Epithelial cell of esophagus (primary cell): ENCODE measurements at regions not wholly inside any gene's neighbourhood (a gene's known extent, or its start where the extent isn't known, plus 50 kb on each side); places are given as distances from the start of the nearest gene placed in this dataset.
"Not testable (repeated sequence)": the region's sequence is repeated elsewhere in the genome, so short reads cannot be mapped to it uniquely, and the experiment has no call there.

Experiments used
- DNase-seq: peaks from one replicate; pipeline ENCODE4 v3.0.0; 2010; ENCODE audit warnings: low read depth
- H3K4me3 ChIP-seq: 2 replicates; pipeline ENCODE4 v1.5.1; 2011; ENCODE audit warnings: mild to moderate bottlenecking, low read length, control low read depth
- TF ChIP-seq, protein P1 (sequence below): IDR thresholded peaks from 2 replicates; pipeline ENCODE4 v1.5.1; 2011; ENCODE audit warnings: low read depth, mild to moderate bottlenecking, low read length, control low read depth, inconsistent platforms; ENCODE audit not compliant: insufficient read depth; ENCODE audit errors: missing control alignments

DNA sequence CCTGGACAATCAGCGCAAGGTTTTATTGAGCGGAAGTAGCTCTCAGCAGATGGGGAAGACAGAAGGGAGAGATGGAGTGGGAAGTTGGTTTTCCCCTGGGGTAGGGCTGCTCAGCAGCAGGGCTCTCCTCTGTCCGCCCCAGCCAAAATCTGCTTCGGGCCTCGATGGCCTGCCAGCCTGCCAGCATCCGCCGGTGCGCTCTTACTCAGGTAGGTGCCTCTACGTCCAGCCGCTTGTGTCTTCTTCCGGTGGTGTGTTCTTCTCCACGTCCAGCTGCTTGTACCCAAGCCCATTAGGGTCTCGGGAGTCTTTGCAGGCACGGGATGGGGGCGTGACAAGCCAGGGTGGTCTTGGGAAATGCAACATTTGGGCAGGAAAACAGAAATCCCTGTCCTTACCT, 1340.0 kb upstream of the MAP3K7 start:
- no peak for DNase-seq
- no peak overlapping the region for H3K4me3 ChIP-seq
- TF ChIP-seq, protein P1, sequence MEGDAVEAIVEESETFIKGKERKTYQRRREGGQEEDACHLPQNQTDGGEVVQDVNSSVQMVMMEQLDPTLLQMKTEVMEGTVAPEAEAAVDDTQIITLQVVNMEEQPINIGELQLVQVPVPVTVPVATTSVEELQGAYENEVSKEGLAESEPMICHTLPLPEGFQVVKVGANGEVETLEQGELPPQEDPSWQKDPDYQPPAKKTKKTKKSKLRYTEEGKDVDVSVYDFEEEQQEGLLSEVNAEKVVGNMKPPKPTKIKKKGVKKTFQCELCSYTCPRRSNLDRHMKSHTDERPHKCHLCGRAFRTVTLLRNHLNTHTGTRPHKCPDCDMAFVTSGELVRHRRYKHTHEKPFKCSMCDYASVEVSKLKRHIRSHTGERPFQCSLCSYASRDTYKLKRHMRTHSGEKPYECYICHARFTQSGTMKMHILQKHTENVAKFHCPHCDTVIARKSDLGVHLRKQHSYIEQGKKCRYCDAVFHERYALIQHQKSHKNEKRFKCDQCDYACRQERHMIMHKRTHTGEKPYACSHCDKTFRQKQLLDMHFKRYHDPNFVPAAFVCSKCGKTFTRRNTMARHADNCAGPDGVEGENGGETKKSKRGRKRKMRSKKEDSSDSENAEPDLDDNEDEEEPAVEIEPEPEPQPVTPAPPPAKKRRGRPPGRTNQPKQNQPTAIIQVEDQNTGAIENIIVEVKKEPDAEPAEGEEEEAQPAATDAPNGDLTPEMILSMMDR, result no peak

DNA sequence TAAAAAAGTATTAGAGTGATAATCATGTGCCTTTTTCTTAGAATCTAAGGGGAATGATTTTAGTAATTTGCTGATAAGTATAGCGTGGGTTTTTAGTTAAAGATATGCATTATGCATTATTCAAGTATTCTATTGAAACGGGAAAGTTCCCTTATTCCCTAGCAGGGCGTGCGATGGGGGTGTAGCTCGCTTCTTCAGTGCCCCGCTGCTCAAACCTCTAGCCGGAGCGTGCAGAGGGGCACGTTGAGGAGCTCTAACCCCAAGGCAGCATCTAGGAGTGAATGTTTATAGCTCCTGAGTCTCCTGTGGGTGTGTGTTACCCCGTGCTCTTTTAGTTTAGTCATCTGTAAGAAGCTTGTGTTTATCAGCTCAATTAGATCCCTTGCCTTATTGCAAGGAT, 1339.5 kb upstream of the MAP3K7 start:
- H3K4me3 ChIP-seq, result no peak overlapping the region
- DNase-seq, result no peak
- TF ChIP-seq, protein P1, result no peak

DNA sequence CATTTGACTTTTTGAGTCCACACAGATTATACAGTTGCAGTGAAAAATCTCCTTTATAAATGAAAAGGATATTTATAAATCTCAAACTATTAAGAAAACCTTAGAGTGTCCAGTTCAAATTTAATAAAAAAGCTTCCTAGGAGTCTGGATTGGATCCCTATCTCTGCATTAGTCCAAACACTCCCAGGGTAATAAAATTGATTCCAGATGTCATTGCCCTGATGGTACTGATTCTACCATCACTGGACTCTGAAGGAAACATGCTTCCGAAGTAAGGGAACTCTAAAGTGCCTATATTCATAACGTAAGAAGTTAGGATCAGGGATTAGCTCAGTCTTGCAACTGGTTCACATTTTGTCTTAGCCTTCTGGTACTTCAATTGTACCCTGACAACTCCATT, 1325.1 kb upstream of the MAP3K7 start:
- TF ChIP-seq, protein P1, result no peak
- no peak overlapping the region for H3K4me3 ChIP-seq
- DNase-seq, result no peak

DNA sequence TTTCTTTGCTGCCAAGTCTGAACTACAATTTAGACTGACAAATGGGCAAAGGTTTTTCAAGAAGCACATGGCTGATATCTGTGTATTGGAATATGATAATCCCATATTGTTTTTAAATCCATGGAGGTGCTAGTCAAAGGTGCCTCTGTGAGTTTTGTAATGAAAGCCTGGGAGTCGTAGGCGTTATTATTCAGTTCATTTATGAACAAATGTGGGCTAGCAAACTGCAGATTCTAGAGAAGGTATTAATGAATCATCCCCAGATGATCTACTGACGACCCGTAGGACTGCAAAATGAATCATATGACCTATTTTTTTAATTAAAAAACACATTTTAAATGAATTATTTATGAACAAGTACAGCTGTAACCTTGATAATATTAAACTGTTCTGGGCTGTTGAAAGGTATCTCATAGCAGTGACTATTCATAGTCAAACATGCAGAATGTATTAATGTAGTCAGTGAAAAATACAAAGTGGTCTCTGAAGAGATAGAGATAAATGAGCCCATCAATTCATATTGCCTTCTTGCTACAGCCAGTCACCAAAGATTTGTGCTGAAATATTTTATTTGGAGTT, 1317.8 kb upstream of the MAP3K7 start:
- TF ChIP-seq, protein P1, result no peak

DNA sequence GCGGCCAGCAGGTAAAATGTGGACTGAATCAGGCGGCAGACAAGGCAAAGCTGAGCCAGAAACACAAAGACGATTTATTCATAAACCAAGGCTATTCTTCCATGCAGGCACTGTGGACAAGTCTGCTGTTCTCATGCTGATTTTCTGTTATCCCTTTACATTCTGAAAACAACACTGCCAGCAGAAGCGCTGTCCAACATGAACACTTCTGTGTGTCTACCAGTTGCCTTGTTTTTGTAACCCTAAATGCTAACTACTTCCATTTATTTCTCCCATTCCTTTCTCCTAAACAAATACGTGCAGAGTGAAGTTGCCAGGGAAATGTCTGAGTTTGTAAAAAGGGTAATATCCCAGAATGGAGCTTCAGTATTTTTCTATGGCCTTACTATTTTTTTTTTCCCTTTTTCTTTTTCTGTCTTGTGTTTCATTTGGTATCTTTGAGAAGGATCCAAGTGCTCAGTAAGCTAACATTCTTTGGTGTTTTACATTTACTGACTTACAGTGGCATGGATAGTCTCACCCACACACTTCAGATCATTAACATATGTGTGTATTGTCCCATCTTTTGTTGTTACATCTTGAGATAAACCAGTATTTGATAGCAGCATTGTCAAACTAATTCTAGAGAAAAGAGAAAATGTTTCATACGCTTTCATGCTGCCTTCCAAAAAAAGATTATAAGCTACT, 1308.9 kb upstream of the MAP3K7 start:
- peak; percentile 3 for DNase-seq
- TF ChIP-seq, protein P1, result no peak

More for the DNA sequence above, 1317.8 kb upstream of the MAP3K7 start:
- no peak for DNase-seq
- no peak overlapping the region for H3K4me3 ChIP-seq

DNA sequence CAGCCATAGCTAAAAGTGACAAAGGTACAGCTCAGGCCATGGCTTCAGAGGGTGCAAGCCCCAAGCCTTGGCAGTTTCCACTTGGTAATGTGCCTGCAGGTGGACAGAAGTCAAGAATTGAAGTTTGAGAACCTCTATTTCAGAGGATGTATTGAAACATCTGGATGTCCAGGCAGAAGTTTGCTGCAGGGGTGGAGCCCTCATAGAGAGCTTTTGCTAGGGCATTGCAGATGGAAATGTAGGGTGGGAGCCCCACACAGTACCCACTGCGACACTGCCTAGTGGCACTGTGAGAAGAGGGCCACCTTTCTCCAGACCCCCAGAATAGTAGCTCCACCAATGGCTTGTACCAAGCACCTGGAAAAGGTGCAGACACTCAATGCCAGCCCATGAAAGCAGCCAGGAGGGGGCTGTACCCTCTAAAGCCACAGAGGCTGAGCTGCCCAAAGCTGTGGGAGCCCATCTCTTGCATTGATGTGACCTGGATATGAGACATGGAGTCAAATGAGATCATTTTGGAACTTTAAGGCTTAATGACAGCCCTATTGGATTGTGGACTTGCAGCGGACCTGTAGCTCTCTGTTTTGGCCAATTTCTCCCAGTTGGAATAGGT, 1299.4 kb upstream of the MAP3K7 start:
- DNase-seq, result no peak
- no peak overlapping the region for H3K4me3 ChIP-seq
- TF ChIP-seq, protein P1, result no peak

More for the DNA sequence above, 1308.9 kb upstream of the MAP3K7 start:
- H3K4me3 ChIP-seq, result no peak overlapping the region

DNA sequence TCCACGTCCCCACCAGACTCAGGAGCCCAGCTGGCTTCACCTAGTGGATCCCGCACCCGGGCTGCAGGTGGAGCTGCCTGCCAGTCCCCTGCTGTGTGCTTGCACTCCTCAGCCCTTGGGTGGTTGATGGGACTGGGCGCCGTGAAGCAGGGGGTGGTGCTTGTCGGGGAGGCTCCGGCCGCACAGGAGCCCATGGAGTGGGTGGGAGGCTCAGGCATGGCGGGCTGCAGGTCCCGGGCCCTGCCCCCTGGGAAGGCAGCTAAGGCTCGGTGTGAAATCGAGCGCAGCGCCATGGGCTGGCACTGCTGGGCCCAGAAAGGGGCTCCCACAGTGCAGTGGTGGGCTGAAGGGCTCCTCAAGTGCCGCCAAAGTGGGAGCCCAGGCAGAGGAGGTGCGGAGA, 1294.9 kb upstream of the MAP3K7 start:
- DNase-seq, H3K4me3 ChIP-seq: not testable (repeated sequence)
